DMS114 treated with DMSO at 0.1 percent for 48 hours (cell line): ENCODE measurements at regions not wholly inside any gene's neighbourhood (a gene's known extent, or its start where the extent isn't known, plus 50 kb on each side); places are given as distances from the start of the nearest gene placed in this dataset.
"Not testable (repeated sequence)": the region's sequence is repeated elsewhere in the genome, so short reads cannot be mapped to it uniquely, and the experiment has no call there.

Source experiments
- DNase-seq: peaks from one replicate; lab custom pipeline; 2025; ENCODE audit not compliant: unreplicated experiment; lab: John Stamatoyannopoulos, UW

DNA sequence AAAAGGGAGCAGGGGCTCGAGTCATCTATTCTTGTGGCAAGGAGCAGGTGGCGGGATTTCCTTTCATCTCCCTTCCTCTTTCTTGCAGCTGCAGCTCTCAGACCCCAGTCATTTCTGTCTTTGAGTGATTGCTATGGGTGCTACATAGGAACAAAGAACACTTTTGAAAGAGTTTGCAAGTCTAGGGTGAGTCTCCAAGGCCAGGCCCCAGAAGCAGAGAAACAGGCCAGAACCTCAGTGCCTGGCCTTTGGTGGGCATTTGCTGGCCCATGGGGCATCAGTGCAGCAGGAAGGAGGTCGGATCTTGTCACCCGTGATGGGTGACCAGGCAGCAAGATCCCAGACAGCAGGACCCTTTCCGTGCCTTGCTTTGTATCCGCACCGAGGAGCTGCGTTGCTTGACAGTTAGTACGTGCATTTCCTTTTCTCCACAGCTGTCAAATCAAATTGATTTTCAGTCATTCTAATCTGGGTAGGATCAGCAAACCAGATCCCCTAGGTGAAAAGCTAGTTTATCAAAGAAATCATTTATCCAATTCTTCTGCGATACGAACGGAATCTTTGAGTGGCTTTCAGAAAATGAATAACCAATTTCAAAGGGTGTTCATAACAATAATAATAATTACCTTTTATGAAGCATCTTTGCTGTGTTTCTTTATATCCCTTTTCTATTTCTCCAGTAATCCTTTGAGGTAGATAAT lies 244.6 kb upstream of the MAF start:
- DNase-seq: no peak

DNA sequence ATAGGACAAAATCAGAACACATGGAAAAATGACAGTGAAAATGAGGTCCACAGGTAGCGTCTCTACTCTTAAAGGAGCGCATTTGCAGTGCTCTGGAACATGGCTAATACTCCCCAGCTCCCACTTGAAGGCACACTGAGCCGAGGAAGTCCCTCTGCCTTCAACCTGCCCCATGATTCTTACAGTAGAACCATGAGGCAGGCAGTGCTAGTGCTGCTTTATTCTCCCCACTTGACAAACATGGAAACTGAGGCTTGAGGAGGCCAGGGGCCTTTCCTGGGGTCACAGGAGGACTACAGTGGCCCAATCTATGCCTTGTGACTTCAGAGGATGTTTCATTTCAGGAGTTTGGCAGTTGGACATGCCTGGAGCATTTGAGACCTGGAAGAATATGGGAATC lies 244.1 kb upstream of the MAF start:
- DNase-seq: no peak

DNA sequence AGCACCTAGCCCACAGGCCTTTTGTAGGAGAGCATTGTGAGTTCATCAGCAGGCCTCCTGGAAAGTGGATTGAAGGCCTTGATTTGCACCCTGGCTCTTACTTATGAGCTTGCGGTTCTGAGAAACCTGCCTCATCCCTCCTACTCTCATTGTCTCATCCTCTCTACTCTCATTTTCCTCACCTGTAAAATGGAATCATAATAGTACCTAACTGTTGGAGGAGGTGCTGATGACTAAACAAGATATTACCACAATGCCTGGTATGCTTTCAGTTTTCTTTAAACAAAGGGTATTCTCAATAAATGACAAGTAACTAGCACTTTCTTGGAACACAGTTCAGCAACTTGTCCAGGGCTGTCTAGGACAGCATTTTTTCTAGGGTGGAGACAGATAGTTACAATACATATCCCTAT lies 243.1 kb upstream of the MAF start:
- no peak for DNase-seq

DNA sequence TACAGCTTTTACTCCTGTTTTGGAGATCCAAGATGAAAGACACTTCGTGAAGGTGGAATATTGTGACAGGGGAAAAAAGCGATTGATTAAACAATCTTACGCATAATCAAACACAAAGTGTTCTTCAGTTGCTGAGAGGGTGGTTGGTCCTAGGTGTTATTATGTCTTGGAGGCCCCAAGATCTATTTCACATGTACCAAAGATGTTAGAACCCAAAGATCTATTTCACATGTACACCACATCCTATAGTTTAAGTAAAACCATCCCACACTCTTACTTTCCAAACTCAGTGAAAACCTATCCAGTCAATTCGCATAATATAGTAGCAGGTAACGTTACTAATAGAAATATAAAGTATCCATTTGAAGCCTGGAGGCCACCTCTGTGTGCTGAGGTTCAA lies 242.6 kb upstream of the MAF start:
- DNase-seq: no peak

DNA sequence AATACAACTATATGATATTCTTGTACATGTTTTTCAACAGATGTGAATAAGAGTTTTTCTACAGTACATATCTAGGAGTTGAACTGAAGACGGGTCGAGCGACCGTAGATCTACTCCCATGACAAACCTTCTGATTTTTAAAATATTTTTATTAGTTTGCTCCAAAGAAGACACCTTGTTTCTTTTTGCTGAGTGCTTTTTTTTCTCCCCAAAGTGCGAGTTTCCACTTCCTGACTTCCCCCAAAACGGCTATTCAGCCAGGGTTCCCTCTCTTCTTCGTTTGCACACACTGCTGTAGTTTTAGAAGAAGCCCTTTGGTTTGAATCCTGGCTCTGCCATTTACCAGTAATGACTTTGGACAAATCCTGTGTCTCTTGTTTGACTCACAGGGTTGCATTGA lies 241.7 kb upstream of the MAF start:
- DNase-seq: no peak

DNA sequence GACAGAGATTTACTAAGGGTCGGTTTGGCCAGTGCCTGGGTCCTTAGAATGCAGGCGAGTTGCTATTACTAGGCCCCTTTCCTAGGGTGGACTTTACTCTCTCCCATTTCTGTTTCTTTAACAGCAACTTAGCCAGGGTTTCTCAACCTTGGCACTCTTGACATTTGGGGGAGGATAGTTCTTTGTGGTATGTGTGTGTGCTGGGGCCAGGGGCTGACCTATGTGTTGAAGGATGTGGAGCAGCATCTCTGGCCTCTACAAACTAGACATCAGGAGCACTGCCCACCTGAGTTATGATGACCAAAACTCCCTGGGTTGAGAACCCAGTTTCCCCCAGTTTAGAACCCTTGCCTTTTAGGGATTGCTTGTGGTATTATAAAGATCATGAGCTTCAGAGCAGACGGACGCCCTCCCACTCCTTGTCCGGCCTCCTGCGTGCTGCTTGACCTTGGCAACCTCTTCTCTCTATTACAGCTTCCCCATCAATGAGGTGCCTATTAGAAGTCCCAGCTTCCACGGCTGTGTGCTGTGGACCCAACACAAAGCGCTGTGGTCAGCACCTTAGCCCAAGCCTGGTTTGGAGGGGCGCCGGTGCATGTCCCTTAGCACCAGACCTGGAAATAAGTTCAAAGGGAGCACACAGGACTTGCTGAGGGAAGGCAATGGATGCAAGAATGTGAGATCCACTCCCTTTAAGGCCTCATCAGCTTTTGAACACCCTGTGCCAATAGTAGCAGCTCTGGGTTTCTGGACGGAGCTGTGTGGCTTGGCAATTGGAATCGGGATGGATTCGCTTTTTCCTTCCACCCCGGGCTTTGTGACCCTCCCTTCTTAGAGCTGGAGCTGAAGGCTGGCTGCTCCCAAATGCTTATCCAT lies 239.2 kb upstream of the MAF start:
- DNase-seq: no peak

DNA sequence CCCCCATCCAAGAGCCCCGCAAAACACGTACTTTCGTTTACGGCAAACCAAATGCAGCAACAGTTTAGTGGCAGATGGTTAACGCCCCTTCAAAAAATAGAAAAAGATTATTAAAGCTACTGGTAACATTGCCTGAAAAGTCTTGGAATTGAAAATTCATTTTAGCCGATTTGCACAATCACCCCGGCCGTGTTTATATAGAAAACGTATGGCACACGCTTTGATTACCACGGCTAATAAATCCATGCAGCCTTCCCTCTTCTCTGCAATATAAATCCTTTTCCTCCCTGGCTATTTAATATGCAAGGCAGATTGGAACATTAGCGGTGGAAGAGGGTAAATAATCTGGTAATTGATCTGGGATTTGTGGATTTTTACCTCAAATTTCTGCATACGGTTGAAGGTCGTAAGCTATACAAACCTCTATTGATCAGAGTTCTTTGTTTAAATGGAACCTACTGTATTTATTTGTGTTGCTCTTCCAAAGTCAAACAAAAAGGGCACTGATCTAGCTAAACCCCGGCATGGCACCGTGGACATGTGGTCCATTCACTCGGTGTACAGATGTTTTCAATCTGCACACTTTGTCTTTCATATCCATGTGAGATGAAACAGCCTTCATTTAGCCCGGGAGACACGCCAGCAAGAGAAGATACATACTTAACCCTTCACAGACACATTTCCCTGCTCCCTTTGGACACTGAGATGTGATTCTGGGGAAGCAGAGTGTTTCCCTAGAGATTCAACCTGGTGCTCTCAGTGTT lies 238.1 kb upstream of the MAF start:
- DNase-seq: no peak

DNA sequence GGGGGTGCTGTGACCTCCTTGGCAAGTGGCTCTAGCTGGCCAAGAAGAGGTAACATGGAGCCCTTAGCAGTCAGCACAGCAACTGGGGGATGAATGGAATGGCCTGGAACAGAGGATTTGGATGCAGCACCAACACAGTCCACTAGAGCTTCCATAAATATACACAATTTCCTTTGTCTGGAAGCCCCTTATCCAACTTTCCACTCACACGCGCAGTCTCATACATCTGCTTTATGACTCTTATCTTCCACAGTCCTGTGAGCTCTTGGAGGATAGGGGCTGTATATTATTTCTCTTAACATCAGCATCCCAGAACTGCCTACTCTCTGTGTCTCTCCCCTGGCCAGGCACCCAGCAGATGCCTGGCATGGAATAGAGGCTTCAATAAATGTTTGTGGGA lies 235.6 kb upstream of the MAF start:
- no peak for DNase-seq

DNA sequence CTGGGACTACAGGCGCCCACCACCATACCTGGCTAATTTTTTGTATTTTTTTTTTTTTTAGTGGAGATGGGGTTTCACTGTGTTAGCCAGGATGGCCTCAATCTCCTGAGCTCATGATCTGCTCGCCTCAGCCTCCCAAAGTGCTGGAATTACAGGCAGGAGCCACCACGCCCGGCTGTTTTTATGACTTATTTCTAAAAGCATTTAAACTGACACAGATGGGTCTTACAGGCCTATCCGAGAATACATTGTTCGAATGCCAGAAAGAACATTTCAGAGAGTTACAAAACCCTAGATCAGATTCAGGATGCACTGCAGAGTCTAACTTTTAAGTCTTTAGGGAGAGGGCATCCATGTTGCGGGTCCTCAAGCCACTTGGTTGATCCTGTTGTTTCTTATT lies 234.7 kb upstream of the MAF start:
- DNase-seq: no peak

DNA sequence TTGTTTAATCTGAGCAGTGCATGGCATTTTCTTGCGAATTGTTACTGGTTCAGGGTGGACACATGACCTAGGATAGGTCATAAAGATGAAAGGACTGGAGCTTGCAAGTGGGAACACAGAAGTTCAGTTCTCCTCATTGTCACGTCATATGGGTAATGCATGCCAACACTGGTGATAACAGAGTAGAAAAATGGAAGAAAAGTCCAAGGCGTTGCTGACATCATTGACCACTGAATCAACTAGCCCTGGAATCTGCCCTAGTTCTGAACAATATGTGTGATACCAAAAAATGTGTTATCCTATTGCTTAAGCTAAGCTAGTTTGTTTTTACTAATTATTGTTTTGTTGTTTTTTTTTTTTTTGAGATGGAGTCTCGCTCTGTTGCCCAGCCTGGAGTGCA lies 234.2 kb upstream of the MAF start:
- no peak for DNase-seq

DNA sequence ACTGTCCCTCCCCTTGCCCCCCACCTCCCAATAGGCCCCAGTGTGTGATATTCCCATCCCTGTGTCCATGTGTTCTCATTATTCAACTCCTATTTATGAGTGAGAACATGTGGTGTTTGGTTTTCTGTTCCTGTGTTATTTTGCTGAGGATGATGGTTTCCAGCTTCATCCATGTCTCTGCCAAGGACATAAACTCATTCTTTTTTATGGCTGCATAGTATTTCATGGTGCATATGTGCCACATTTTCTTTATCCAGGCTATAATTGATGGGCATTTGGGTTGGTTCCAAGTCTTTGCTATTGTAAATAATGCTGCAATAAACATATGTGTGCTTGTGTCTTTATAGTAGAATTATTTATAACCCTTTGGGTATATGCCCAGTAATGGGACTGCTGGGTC lies 233.5 kb upstream of the MAF start:
- DNase-seq: not testable (repeated sequence)

DNA sequence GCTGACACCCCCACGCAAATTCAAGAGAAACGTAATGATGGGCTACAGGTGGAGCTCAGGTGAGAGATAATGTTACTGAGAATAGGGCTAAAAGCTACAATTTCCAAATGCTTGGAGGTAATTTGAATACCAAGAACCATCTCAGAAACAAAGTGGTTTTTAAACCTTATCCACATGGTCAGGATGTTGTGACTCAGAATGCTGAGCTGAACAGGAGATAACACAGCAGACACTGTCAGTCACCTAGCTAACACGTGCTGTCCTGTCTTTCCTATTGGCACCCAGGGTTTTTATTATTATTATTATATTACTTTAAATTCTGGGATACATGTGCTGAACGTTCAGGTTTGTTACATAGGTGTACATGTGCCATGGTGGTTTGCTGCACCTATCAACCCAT lies 233.0 kb upstream of the MAF start:
- DNase-seq: no peak

DNA sequence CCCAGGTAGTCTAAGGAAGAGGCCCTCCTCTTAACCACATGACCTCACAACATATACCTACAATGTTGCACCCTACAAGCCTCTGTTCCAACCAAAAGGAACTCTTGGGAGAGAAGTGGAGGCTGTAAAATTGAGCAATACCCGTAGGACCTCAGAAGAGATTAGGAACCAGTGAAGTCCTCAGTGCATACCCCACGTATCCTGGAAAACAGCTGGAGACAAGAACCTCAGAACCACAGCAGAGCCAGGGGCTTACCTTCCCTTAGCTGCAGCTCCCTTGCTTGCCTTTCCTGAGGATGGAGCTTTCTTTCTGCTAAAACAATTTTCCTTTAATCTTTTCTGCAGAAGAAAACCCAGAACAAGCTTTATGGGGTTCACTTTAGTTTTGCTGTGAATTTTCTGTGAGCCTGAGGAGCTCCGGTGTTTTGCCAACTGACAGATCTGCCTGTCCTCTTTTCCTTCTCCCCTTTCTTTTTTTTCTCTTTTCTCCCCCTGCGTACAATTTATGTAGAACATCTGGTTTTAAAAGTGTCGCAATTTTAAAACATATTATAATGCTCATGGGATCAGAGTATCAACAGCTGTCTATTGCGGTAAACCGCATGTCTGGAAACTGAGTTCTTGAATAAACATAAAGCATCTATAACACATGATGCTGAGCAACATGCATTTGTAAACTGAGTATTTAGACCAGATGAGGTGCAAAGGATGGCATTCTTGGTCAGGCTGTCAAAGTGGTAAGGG lies 226.4 kb upstream of the MAF start:
- DNase-seq: no peak

DNA sequence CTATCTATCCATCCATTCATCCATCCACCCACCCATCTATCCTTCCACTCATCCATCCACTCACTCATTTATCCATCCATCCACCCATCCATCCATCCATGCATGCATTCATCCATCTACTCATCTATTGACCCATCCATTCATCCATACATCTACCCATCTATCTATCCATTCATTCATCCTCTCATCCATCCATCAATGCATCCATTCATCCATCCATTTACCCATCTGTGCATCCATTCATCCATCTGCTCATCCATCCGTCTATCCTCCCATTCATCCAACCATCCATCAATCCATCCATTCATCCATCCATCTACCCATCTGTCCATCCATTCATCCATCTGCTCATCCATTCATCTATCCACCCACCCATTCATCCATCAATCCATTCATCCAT lies 224.5 kb upstream of the MAF start:
- DNase-seq: no peak

DNA sequence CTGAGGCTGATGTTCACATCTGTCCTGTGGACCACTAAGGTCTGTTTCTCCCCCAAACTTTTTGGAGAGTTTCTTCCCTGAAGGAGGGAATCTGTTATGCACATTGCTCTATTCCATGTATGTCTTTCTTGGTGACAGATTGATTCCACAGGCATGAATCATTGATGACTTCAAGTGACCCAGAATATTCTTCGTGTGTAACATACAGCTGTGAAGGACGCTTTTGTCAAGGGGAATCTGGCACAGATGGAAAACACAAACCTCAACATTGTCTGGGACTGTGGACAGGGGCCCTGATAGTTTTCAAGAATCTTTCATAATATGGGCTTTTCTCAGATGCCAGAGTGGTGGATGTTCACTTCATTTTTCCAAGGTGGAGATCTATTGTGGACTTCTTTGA lies 223.1 kb upstream of the MAF start:
- DNase-seq: no peak

DNA sequence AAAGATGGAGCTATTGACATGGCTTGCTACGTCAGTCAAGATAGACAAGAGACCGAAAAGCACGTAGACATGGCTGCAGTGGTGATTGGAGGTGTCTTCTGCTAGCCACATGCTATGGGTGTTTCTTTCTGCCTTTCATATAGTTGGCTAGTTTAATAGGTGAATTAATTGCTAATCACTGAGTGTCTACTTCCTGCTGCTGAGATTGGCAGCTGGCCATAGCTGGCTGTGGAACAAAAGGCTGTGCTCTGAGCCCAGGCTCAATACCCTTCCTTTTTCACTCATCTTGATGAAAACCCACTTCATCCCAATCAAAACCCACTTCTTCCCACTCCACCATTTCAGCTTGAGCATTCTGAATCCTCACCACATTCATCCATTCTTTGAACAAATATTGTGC lies 221.4 kb upstream of the MAF start:
- no peak for DNase-seq

DNA sequence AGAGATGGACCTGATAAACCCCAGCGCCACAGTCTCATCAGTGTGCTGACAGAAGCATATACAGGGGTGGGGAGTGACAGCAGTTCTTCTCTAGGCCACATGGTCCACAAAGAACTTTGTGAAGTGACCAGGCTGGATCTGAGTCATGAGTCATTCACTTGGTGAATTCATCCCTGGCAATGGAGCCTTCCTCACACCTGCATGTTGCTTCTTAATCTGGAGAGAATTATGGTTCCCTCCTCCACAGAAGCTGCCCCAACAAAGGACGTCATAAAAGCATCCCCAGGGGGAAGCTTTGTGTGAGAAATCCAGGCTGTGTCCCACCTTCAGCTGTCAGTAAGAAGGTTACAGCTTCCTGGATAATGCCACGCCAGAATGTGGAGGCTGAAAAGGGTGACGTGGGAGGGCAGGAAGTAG lies 215.6 kb upstream of the MAF start:
- DNase-seq: no peak

DNA sequence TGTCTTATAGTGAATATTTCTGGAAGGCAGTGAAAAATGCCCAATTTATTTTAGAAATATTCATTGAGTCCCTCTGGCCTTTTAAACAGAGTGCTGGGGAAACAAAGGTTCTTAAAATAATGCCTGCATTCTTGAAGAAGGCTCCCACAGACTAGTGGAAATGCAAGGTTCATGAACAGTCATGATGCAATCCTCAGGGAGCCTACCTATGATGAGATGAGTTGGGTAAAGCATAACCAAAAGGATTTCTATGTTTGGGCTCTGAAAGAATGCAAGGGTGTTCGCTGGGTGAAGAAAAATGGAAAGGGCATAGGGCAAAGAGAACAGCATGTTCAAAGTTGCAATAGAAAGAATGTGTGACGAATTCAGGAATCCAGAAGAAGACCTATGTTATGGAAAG lies 214.5 kb upstream of the MAF start:
- no peak for DNase-seq

DNA sequence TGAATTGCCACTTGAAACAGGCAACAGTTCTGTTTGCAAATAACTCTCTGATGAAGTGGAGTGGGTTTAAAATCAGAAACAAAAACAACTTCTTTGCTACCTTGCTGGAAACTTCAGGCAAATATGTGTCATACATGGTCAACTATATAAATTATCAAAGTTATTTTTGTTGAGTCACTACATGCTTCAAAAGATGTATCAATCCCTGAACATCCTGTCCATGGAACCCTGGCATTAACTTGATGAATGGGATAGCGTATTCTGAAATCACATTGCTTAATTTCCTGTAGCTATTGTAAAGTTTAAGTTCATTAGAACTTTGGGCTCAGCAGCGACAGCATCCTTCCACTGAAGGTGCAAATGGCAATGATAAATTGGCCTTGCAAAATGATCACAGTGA lies 213.6 kb upstream of the MAF start:
- DNase-seq: no peak

DNA sequence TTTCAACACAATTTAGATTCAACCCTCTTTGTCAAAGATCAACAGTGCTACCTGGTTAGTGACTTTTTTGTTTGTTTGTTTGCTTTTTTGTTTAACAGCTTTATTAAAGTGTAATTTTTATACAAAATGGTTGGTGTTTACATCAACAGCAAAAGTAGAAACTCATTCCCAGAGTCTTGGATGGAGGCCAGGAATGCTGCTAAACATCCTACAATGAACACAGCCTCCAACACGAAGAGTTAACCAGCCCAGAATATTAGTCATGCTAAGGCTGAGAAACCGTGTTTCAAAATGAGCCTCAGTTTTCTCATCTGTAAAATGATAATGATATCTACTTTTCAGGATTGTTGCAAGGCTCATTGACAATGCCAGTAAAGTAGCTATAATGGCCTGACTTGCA lies 211.0 kb upstream of the MAF start:
- no peak for DNase-seq

DNA sequence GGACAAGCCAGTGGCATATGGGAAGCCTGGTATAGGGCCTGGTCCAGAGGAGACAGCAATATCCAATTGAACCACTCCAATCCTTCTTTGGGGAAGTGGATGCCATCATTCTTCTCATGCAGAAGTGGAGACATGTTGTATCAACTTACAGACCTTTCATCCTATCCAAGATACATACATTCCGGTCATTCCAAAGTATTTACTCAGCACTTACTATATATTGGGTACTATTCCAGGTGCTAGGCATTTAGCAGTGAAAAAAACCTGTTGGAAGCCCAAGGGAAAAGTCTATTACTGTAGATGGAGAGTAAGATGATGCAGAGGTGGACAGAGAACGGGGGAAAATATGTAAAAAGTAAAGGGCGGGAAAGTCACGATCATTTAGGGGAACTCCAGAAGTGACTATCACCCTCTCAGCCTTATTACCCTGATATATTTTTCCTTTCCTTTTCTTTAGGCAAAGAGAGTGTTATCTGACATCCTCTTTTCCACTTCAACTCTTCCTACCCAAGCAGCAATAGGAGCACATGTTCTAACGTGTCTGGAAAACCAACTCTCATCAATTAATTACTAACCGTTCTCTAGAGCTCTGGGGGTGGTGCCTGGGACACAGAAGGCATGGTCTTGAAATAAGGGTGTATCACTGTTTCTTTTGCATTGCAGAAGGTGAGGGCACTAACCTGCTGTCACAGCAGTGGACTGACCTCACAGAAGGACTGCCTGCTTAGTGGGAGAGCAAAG lies 210.1 kb upstream of the MAF start:
- no peak for DNase-seq
